GM23248 (cell line): ENCODE measurements at regions not wholly inside any gene's neighbourhood (a gene's known extent, or its start where the extent isn't known, plus 50 kb on each side); places are given as distances from the start of the nearest gene placed in this dataset.

Experiments
- DNase-seq: peaks from one replicate; pipeline ENCODE4 v3.0.0-alpha.2; 2015
- H2AFZ ChIP-seq: fragments of 200-600 bp; sonication (generic); 2 replicates; pipeline ENCODE4 v1.6.1; 2016; ENCODE audit warnings: antibody characterized with exemption
- H3F3A ChIP-seq: fragments of 200-600 bp; sonication (generic); 2 replicates; pipeline ENCODE4 v1.6.1; 2016; ENCODE audit warnings: mild to moderate bottlenecking, antibody characterized with exemption, mixed run types; ENCODE audit not compliant: insufficient read depth
- H3K27ac ChIP-seq: fragments of 200-600 bp; sonication (generic); 2 replicates; pipeline ENCODE4 v1.5.1; 2016; ENCODE audit warnings: mild to moderate bottlenecking
- H3K27me3 ChIP-seq: fragments of 200-600 bp; sonication (generic); replicated peaks from 2 replicates; pipeline ENCODE4 v1.6.1; 2016; ENCODE audit warnings: mild to moderate bottlenecking; ENCODE audit not compliant: insufficient read depth
- H3K36me3 ChIP-seq: fragments of 200-600 bp; sonication (generic); 2 replicates; pipeline ENCODE4 v1.6.1; 2016; ENCODE audit warnings: low read depth, mild to moderate bottlenecking
- H3K4me1 ChIP-seq: fragments of 200-600 bp; sonication (generic); 2 replicates; pipeline ENCODE4 v1.6.1; 2016; ENCODE audit warnings: mild to moderate bottlenecking; ENCODE audit not compliant: insufficient read depth
- H3K4me2 ChIP-seq: fragments of 200-600 bp; sonication (generic); one replicate; pipeline ENCODE4 v1.6.1; 2016; ENCODE audit warnings: mild to moderate bottlenecking; ENCODE audit not compliant: unreplicated experiment
- H3K4me3 ChIP-seq: fragments of 200-600 bp; sonication (generic); 2 replicates; pipeline ENCODE4 v1.5.1; 2016; ENCODE audit warnings: mild to moderate bottlenecking
- H3K79me2 ChIP-seq: fragments of 200-600 bp; sonication (generic); 2 replicates; pipeline ENCODE4 v1.6.1; 2016; ENCODE audit warnings: mild to moderate bottlenecking; ENCODE audit not compliant: insufficient read depth
- H3K9ac ChIP-seq: fragments of 200-600 bp; sonication (generic); 2 replicates; pipeline ENCODE4 v1.6.1; 2016; ENCODE audit warnings: mild to moderate bottlenecking
- H3K9me2 ChIP-seq: fragments of 200-600 bp; sonication (generic); 2 replicates; pipeline ENCODE4 v1.6.1; 2016; ENCODE audit warnings: mixed run types, mild to moderate bottlenecking, moderate library complexity; ENCODE audit not compliant: insufficient read depth
- H3K9me3 ChIP-seq: fragments of 200-600 bp; sonication (generic); one replicate; pipeline ENCODE4 v1.6.1; 2017; ENCODE audit warnings: low read depth
- H4K20me1 ChIP-seq: fragments of 200-600 bp; sonication (generic); 2 replicates; pipeline ENCODE4 v1.6.0; 2016; ENCODE audit not compliant: insufficient read depth
- EZH2 ChIP-seq: fragments of 200-600 bp; sonication (generic); IDR thresholded peaks from 2 replicates; pipeline ENCODE4 v1.6.1; 2018; ENCODE audit warnings: antibody characterized with exemption, mild to moderate bottlenecking; ENCODE audit not compliant: insufficient read depth, poor library complexity, severe bottlenecking
- EZH2phosphoT487 ChIP-seq: fragments of 200-600 bp; sonication (generic); IDR thresholded peaks from 2 replicates; pipeline ENCODE4 v1.6.1; 2018; ENCODE audit warnings: antibody characterized with exemption, moderate library complexity, mild to moderate bottlenecking, low read depth; ENCODE audit not compliant: insufficient read depth
- WGBS, 2 experiments: methylation state at CpG; one replicate each; pipeline ENCODE4 v1.1.6; 2015 to 2017; ENCODE audit warnings: low lambda C conversion rate in 2 of 2, low coverage in 1 of 2; ENCODE audit errors: missing lambda C conversion rate in 2 of 2; 5-methylcytosine and 5-hydroxymethylcytosine counted together
- in situ Hi-C: fragments of 300-500 bp; cut with MboI; formaldehyde crosslinking; loops from 2 replicates; pipeline ENCODE4 v1.15.0; 2020

GRCh38 chr7:157483515-157483914, 146.7 kb downstream of the DNAJB6 start:
- H3K9me2 ChIP-seq: no peaks in the 10 kb centered on the region
- H3K4me2 ChIP-seq: no peak overlapping the region
- no peaks in the 10 kb centered on the region for H3K4me1 ChIP-seq
- H3K79me2 ChIP-seq: no peaks in the 10 kb centered on the region
- H3K4me3 ChIP-seq: no peak overlapping the region
- H3K27me3 ChIP-seq: no peaks in the 10 kb centered on the region
- DNase-seq: no peak
- WGBS, 2 experiments: 55 to 65% methylated on average over 22 to 27 of the region's 27 CpGs
- no peaks in the 10 kb centered on the region for H3F3A ChIP-seq
- H4K20me1 ChIP-seq: no peaks in the 10 kb centered on the region
- no peaks in the 10 kb centered on the region for H3K9me3 ChIP-seq
- no peak overlapping the region for H3K27ac ChIP-seq
- H3K36me3 ChIP-seq: no peaks in the 10 kb centered on the region
- no peak overlapping the region for H3K9ac ChIP-seq
- TF ChIP-seq EZH2phosphoT487: no peak
- TF ChIP-seq EZH2: no peak
- in situ Hi-C loops: no loop called here
- H2AFZ ChIP-seq: no peak overlapping the region

DNA sequence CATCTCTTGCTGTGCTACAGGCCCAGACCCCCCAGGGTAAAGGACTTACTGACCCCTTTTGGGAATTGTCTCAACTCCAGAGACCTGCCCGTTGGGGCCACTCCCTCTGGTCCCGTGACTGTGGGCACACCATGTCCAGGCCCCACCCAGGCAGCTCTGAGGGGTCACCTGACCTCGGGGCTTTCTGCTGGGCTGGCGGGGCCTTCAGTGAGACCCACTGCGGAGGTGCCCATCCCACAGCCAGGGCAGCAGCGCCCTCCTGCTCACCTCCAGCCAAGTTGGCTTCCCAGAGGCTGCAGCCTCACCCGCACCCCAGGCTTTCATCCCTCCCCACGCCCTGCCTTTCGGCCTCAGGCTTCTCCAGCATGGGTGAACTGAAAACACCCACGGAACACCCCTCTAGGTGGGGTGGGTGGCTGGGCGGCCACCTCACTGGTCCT, 147.2 kb downstream of the DNAJB6 start:
- DNase-seq: no peak
- in situ Hi-C loops: no loop called here
- Histone ChIP-seq H3K9me3 (no peaks in the 10 kb centered on the region), H3K4me3 (no peak overlapping the region), H3K4me1 (no peaks in the 10 kb centered on the region), H2AFZ (no peak overlapping the region), H3F3A (no peaks in the 10 kb centered on the region), H3K9me2 (no peaks in the 10 kb centered on the region), H3K79me2 (no peaks in the 10 kb centered on the region), H3K27me3 (no peaks in the 10 kb centered on the region), H3K9ac (no peak overlapping the region), H4K20me1 (no peaks in the 10 kb centered on the region), H3K36me3 (no peaks in the 10 kb centered on the region), H3K27ac (no peak overlapping the region), H3K4me2 (no peak overlapping the region)
- WGBS, 2 experiments: 44 to 49% methylated on average over 9 to 11 of the region's 11 CpGs
- TF ChIP-seq EZH2 (no peak), EZH2phosphoT487 (no peak)

GRCh38 chr7:157484411-157485081, 147.7 kb downstream of the DNAJB6 start:
- TF ChIP-seq EZH2 (no peak), EZH2phosphoT487 (no peak)
- H3K9ac ChIP-seq: no peak overlapping the region
- H3K27ac ChIP-seq: no peak overlapping the region
- no peaks in the 10 kb centered on the region for H3K4me1 ChIP-seq
- DNase-seq: no peak
- H3K4me3 ChIP-seq: no peak overlapping the region
- no peaks in the 10 kb centered on the region for H3K9me3 ChIP-seq
- no peaks in the 10 kb centered on the region for H3K9me2 ChIP-seq
- no peaks in the 10 kb centered on the region for H4K20me1 ChIP-seq
- no peaks in the 10 kb centered on the region for H3F3A ChIP-seq
- H3K27me3 ChIP-seq: no peaks in the 10 kb centered on the region
- H2AFZ ChIP-seq: no peak overlapping the region
- in situ Hi-C loops: no loop called here
- no peaks in the 10 kb centered on the region for H3K79me2 ChIP-seq
- no peaks in the 10 kb centered on the region for H3K36me3 ChIP-seq
- H3K4me2 ChIP-seq: no peak overlapping the region
- 48 to 52% methylated on average over 23 to 28 of the region's 28 CpGs for WGBS, 2 experiments

GRCh38 chr7:157485361-157485831, 148.6 kb downstream of the DNAJB6 start:
- Histone ChIP-seq H2AFZ (no peak overlapping the region), H3K27me3 (no peaks in the 10 kb centered on the region), H3K9me2 (no peaks in the 10 kb centered on the region), H3K9me3 (no peaks in the 10 kb centered on the region), H3K4me2 (no peak overlapping the region), H3K27ac (no peak overlapping the region), H3K4me1 (no peaks in the 10 kb centered on the region), H3F3A (no peaks in the 10 kb centered on the region), H3K36me3 (no peaks in the 10 kb centered on the region), H4K20me1 (no peaks in the 10 kb centered on the region), H3K9ac (no peak overlapping the region), H3K4me3 (no peak overlapping the region), H3K79me2 (no peaks in the 10 kb centered on the region)
- TF ChIP-seq EZH2 (no peak), EZH2phosphoT487 (no peak)
- WGBS, 2 experiments: 37 to 48% methylated on average over 12 of the region's 12 CpGs
- no peak for DNase-seq
- in situ Hi-C loops: no loop called here
